ENCODE measurements at regions not wholly inside any gene's neighbourhood (a gene's known extent, or its start where the extent isn't known, plus 50 kb on each side); places are given as distances from the start of the nearest gene placed in this dataset.

DNA sequence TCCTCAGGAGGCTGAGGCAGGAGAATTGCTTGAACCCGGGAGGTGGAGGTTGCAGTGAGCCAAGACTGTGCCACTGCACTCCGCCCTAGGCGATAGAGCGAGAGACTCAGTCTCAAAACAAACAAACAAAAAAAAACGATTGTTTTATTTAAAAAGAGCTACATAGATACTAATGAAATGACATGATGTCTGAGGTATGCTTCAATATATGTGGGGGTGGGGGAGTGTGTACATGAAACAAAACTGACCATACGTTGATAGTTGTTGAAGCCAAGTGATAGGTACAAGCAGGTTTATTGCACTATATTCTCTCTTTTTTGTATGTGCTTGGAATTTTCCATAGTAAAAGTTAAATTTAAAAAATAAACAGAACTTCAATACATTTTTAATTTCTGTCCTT, 240.1 kb downstream of the TFAP2A start:
- TF ChIP-seq, protein P1, sequence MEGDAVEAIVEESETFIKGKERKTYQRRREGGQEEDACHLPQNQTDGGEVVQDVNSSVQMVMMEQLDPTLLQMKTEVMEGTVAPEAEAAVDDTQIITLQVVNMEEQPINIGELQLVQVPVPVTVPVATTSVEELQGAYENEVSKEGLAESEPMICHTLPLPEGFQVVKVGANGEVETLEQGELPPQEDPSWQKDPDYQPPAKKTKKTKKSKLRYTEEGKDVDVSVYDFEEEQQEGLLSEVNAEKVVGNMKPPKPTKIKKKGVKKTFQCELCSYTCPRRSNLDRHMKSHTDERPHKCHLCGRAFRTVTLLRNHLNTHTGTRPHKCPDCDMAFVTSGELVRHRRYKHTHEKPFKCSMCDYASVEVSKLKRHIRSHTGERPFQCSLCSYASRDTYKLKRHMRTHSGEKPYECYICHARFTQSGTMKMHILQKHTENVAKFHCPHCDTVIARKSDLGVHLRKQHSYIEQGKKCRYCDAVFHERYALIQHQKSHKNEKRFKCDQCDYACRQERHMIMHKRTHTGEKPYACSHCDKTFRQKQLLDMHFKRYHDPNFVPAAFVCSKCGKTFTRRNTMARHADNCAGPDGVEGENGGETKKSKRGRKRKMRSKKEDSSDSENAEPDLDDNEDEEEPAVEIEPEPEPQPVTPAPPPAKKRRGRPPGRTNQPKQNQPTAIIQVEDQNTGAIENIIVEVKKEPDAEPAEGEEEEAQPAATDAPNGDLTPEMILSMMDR (IDR thresholded peaks at IDR 0.05), result no peak
- no peak for TF ChIP-seq POLR2A (IDR thresholded peaks at IDR 0.05)
